GM21717 (cell line): ENCODE measurements at regions not wholly inside any gene's neighbourhood (a gene's known extent, or its start where the extent isn't known, plus 50 kb on each side); places are given as distances from the start of the nearest gene placed in this dataset.

Experiments
- ATAC-seq: cut with Tn5 transposase; IDR thresholded peaks from one replicate; pipeline ENCODE4 v1.9.1; 2021; ENCODE audit warnings: mild to moderate bottlenecking, moderate library complexity; ENCODE audit not compliant: unreplicated experiment

DNA sequence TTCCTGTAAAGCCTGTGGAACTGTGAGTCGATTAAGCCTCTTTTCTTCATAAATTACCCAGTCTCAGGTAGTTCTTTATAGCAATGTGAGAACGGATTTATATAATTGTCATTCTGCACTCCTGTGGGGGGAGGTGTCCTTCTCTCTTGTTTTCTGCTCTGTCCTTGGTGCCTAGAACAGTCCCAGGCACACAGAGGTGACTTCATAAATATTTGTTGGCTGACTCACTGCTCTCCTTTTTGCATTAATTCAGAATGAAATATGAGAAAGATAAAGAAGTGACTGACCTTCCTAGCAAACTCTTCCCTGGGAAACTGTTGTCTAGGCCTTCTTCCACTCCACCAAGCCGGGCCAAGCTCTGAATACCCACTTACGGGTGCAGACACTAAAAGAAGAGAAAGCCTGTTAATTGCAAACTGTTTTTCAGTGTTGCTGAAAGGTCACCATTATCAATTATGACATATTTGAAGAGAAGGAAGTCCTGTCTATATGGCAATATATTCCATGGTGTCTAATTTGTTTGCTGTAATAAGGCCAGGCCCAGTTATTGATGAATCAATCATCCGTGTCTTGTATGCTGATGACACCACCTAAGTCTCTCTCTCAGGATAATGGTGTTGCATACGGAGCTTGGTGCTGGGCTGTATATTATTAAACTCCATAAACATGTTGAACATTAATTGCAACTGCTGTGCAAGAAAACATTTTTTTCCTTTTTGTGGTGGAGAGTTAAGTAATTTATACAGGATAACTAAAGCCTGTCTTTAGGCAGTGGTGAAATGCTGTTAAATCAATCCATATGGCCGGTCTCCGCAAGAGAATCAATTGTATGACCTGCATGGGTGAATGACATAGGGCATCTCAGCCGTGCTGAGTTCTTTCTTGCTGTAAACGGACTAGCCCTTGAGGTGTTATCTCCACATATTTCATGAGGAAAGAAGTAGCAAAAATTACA, 567.5 kb downstream of the SLC4A3 start:
- ATAC-seq: no peak

- no peak for ATAC-seq
Measured at GRCh38 chr2:220198896-220199295, 571.5 kb downstream of the SLC4A3 start.

DNA sequence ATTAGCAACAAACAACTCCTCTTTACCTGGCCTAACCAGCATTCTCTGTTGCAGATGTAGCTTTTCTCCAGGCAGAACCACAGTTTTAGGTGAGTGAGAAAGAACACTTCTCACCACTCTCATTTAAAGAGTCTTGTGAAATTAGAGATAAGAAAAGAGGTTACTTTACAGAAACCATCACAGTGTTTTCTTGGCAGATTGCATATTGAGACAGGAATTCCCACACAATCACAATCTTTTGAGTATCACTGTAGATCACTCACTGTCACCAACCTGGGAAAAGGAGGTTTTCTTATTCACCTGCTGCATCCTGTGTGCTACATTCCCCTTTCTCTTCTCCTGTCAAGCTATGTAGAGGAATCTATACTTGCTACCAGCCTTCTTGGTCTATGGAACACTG, 574.6 kb downstream of the SLC4A3 start:
- no peak for ATAC-seq

DNA sequence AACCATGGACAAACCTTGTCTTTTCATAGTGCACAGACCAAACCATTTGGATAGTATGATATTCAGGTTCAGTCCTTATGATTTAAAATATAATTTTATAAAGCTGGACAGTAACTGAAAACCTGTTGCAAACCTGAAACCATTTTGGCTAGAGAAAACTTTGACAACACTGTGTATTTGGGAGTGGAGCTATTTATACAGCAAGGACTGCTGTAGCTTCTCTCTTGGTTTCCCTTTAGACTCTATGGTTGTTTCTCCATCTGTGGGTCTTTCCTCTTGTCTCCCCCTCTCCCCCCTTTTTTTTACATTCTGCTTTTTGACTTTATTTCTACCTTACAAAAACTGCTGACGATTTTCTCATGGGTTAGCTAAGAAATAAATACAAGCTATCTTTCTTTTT, 581.7 kb downstream of the SLC4A3 start:
- no peak for ATAC-seq

GRCh38 chr2:220209751-220210150, 582.3 kb downstream of the SLC4A3 start:
- no peak for ATAC-seq

- ATAC-seq: no peak
Measured at GRCh38 chr2:220212296-220213080, 585.1 kb downstream of the SLC4A3 start.

DNA sequence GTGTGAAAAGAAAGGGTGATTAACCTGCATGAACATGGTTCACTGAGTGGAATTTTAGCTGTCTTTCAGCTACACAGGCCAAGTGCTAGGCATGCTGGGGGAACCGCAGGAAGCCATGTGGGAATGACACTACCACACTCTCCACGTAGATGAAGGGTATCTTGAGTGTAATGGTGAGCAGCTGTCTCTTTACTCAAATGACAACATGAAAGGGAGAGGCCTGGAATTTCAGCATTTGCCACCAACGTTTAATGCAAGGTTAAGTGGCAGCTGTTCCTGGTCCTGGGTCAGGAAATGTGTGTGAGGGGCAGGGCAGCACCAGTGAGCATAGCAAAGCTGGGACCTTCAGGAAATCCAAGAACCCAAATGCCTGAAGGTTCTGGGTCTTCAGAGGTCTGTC, 588.4 kb downstream of the SLC4A3 start:
- no peak for ATAC-seq

- ATAC-seq: no peak
Measured at GRCh38 chr2:220219371-220219770, 591.9 kb downstream of the SLC4A3 start.

- no peak for ATAC-seq
Measured at GRCh38 chr2:220220009-220220408, 592.6 kb downstream of the SLC4A3 start.

DNA sequence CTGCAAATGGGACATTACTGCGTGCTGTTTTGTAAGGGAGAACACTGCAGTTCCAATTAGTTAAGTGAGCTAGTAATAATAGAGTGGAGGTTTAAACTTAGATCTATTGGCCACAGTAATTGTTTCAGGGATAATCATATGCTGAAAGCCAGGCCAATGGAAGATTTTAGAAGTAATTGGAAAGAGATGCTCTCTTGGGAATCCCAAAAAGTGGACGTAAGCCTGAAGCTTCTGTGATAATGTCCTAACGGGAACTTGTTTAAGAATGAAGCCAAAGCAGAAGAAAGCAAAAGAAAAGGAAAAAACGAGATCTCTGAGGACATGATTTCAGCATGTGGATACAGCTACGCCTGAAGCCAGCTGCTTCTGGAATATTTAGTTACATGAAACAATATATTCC, 594.6 kb downstream of the SLC4A3 start:
- no peak for ATAC-seq

- no peak for ATAC-seq
Measured at GRCh38 chr2:220224691-220225543, 597.5 kb downstream of the SLC4A3 start.

DNA sequence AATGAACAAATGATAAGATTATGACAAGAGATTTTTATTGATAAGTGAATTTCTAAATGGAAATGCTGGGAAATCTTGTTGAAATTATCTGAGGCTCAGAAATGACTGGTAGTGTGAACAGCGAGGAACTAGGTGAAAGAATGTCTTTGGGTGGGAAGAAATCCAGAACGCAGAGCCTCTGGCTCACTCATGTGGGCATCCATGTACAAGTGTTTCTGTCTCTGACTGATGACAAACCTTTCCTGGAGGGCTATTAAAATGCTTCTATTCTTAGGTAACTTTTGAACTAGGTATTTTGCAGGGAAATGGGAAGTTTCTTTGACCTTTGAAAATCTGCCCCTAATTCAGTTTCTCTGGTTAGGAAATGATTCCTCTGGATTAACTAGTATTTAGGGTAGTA, 598.6 kb downstream of the SLC4A3 start:
- ATAC-seq: no peak

GRCh38 chr2:220226546-220226945, 599.1 kb downstream of the SLC4A3 start:
- ATAC-seq: no peak

GRCh38 chr2:220227266-220227920, 600.0 kb downstream of the SLC4A3 start:
- no peak for ATAC-seq

- ATAC-seq: no peak
Measured at GRCh38 chr2:220228310-220229006, 601.0 kb downstream of the SLC4A3 start.

DNA sequence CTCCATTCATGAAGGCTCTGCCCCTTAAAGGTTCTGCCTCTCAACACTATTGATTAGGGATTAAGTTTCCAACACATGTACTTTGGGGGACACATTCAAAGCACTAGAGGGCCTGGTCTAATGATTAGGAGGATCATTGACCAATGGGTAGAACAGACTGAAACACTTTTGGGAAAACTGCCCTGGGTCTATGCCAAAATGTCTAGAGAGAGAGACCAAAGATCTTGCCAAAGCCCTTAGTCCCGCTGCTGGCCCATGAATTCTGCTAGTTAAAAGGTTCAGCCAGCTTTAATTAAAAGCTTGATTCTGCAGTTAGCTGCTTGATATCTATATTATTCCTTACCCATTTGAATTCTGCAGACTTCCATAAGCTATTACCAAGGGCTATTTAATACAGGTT, 613.2 kb downstream of the SLC4A3 start:
- no peak for ATAC-seq

GRCh38 chr2:220241423-220241822, 614.0 kb downstream of the SLC4A3 start:
- ATAC-seq: no peak

DNA sequence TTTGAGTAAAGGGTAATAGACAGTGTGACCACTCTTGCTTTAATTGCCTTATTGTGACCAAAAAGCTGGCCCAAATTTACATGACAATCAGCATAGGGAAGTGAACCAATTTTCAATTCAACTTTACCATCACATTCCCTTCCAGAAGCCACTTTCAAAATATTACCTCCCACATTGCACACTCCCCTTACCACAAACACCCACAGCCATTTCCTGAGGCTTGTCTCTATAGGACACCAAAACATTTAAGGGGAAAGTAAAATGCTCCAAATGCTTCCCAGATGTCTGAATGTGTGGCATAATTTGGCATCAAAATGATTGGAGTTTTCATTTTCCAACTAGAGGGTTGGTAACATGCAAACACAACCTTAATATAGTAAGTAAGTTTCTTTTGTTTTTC, 616.1 kb downstream of the SLC4A3 start:
- ATAC-seq: no peak

GRCh38 chr2:220246386-220246785, 619.0 kb downstream of the SLC4A3 start:
- no peak for ATAC-seq
